ENCODE measurements at regions not wholly inside any gene's neighbourhood (a gene's known extent, or its start where the extent isn't known, plus 50 kb on each side); places are given as distances from the start of the nearest gene placed in this dataset.

GRCh38 chr5:76000582-76000981 is 82.6 kb upstream of the SV2C start:
- no peak for TF ChIP-seq RAD21 (conservative IDR thresholded peaks at IDR 0.05 in 1 of 2, IDR thresholded peaks at IDR 0.05 in 1 of 2)
- TF ChIP-seq, protein P1, sequence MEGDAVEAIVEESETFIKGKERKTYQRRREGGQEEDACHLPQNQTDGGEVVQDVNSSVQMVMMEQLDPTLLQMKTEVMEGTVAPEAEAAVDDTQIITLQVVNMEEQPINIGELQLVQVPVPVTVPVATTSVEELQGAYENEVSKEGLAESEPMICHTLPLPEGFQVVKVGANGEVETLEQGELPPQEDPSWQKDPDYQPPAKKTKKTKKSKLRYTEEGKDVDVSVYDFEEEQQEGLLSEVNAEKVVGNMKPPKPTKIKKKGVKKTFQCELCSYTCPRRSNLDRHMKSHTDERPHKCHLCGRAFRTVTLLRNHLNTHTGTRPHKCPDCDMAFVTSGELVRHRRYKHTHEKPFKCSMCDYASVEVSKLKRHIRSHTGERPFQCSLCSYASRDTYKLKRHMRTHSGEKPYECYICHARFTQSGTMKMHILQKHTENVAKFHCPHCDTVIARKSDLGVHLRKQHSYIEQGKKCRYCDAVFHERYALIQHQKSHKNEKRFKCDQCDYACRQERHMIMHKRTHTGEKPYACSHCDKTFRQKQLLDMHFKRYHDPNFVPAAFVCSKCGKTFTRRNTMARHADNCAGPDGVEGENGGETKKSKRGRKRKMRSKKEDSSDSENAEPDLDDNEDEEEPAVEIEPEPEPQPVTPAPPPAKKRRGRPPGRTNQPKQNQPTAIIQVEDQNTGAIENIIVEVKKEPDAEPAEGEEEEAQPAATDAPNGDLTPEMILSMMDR (IDR thresholded peaks at IDR 0.05) = no peak
- no peak for TF ChIP-seq EP300 (IDR thresholded peaks at IDR 0.05)
- no peak for TF ChIP-seq MAFK (IDR thresholded peaks at IDR 0.05; ENCODE audit: partially characterized antibody)
- TF ChIP-seq EHMT2 (IDR thresholded peaks at IDR 0.05; ENCODE audit: low read depth) = no peak
- TF ChIP-seq ZFP36 (IDR thresholded peaks at IDR 0.05; ENCODE audit: borderline replicate concordance, partially characterized antibody) = no peak
- TF ChIP-seq, protein P2, sequence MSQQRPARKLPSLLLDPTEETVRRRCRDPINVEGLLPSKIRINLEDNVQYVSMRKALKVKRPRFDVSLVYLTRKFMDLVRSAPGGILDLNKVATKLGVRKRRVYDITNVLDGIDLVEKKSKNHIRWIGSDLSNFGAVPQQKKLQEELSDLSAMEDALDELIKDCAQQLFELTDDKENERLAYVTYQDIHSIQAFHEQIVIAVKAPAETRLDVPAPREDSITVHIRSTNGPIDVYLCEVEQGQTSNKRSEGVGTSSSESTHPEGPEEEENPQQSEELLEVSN (IDR thresholded peaks at IDR 0.05; ENCODE audit: borderline replicate concordance, low read depth) = no peak
